ENCODE measurements at regions not wholly inside any gene's neighbourhood (a gene's known extent, or its start where the extent isn't known, plus 50 kb on each side); places are given as distances from the start of the nearest gene placed in this dataset.

- peak; percentile 8 for TF ChIP-seq CTCF (IDR thresholded peaks at IDR 0.05; ENCODE audit: insufficient read depth, low read depth, low read length)
- TF ChIP-seq EZH2 (IDR thresholded peaks at IDR 0.05; ENCODE audit: insufficient read depth, low read length): no peak
Measured at GRCh38 chr20:21808863-21809664, 103.6 kb downstream of the PAX1 start.

Measured in astrocyte (in vitro differentiated cells and primary cell).